CD4-positive, alpha-beta T cell treated with Interleukin-15 for 4 hours (primary cell): ENCODE measurements at regions not wholly inside any gene's neighbourhood (a gene's known extent, or its start where the extent isn't known, plus 50 kb on each side); places are given as distances from the start of the nearest gene placed in this dataset.

Experiments
- DNase-seq: peaks from one replicate; pipeline ENCODE4 v3.0.0-alpha.2; 2020; ENCODE audit warnings: low spot score

- DNase-seq = no peak
These were observed 239.2 kb downstream of the MSRB3 start for GRCh38 chr12:65517656-65518210.

GRCh38 chr12:65518771-65519170 is 240.3 kb downstream of the MSRB3 start:
- DNase-seq = no peak

GRCh38 chr12:65520658-65521057 is 242.2 kb downstream of the MSRB3 start:
- DNase-seq = no peak

- DNase-seq = no peak
These were observed 244.7 kb downstream of the MSRB3 start for GRCh38 chr12:65522956-65523860.

GRCh38 chr12:65524666-65525065 is 246.2 kb downstream of the MSRB3 start:
- DNase-seq = no peak

- no peak for DNase-seq
These were observed 247.1 kb downstream of the MSRB3 start for GRCh38 chr12:65525491-65526141.

GRCh38 chr12:65526311-65526710 is 247.8 kb downstream of the MSRB3 start:
- DNase-seq = no peak

- no peak for DNase-seq
These were observed 249.6 kb downstream of the MSRB3 start for GRCh38 chr12:65528127-65528526.

GRCh38 chr12:65529106-65529505 is 250.6 kb downstream of the MSRB3 start:
- no peak for DNase-seq

GRCh38 chr12:65529771-65530435 is 251.4 kb downstream of the MSRB3 start:
- DNase-seq = no peak

- no peak for DNase-seq
These were observed 253.7 kb downstream of the MSRB3 start for GRCh38 chr12:65532162-65532561.

GRCh38 chr12:65532764-65533163 is 254.3 kb downstream of the MSRB3 start:
- DNase-seq = no peak

- DNase-seq = no peak
These were observed 254.8 kb downstream of the MSRB3 start for GRCh38 chr12:65533177-65533883.

GRCh38 chr12:65534238-65534841 is 255.9 kb downstream of the MSRB3 start:
- DNase-seq = no peak

- no peak for DNase-seq
These were observed 257.5 kb downstream of the MSRB3 start for GRCh38 chr12:65535946-65536345.

- no peak for DNase-seq
These were observed 257.9 kb downstream of the MSRB3 start for GRCh38 chr12:65536351-65536750.

- DNase-seq = no peak
These were observed 258.6 kb downstream of the MSRB3 start for GRCh38 chr12:65536876-65537681.

GRCh38 chr12:65537978-65538377 is 259.5 kb downstream of the MSRB3 start:
- DNase-seq = no peak

GRCh38 chr12:65539023-65539422 is 260.5 kb downstream of the MSRB3 start:
- no peak for DNase-seq

- DNase-seq = no peak
These were observed 261.7 kb downstream of the MSRB3 start for GRCh38 chr12:65540140-65540539.

- no peak for DNase-seq
These were observed 268.0 kb downstream of the MSRB3 start for GRCh38 chr12:65546528-65546927.
